Left hindlimb (tissue), 1 donor: ENCODE measurements at regions not wholly inside any gene's neighbourhood (a gene's known extent, or its start where the extent isn't known, plus 50 kb on each side); places are given as distances from the start of the nearest gene placed in this dataset.

ENCODE experiments used
- DNase-seq: peaks from one replicate; pipeline ENCODE4 v3.0.0-alpha.2; 2018

GRCh38 chr4:104795264-104795939 lies 300.7 kb upstream of the CXXC4 start:
- no peak for DNase-seq

GRCh38 chr4:104811727-104812126 lies 317.0 kb upstream of the CXXC4 start:
- no peak for DNase-seq

- DNase-seq = no peak
Measured at GRCh38 chr4:104815665-104816064, 321.0 kb upstream of the CXXC4 start.

GRCh38 chr4:104818579-104818978 lies 323.9 kb upstream of the CXXC4 start:
- DNase-seq = no peak

- DNase-seq = no peak
Measured at GRCh38 chr4:104826171-104826570, 320.5 kb upstream of the TET2 start.

- DNase-seq = no peak
Measured at GRCh38 chr4:104829761-104830160, 316.9 kb upstream of the TET2 start.

- no peak for DNase-seq
Measured at GRCh38 chr4:104848597-104849225, 298.0 kb upstream of the TET2 start.

- no peak for DNase-seq
Measured at GRCh38 chr4:104859601-104860237, 287.0 kb upstream of the TET2 start.

GRCh38 chr4:104860238-104861123 lies 286.2 kb upstream of the TET2 start:
- peak; percentile 29 for DNase-seq

GRCh38 chr4:104866809-104867208 lies 279.9 kb upstream of the TET2 start:
- DNase-seq = no peak

GRCh38 chr4:104868533-104868932 lies 278.1 kb upstream of the TET2 start:
- no peak for DNase-seq

GRCh38 chr4:104868958-104869357 lies 277.7 kb upstream of the TET2 start:
- DNase-seq = no peak

GRCh38 chr4:104869831-104870230 lies 276.8 kb upstream of the TET2 start:
- DNase-seq = no peak

GRCh38 chr4:104870495-104871233 lies 276.0 kb upstream of the TET2 start:
- no peak for DNase-seq

GRCh38 chr4:104878936-104879335 lies 267.7 kb upstream of the TET2 start:
- no peak for DNase-seq

GRCh38 chr4:104879367-104879766 lies 267.3 kb upstream of the TET2 start:
- DNase-seq = no peak

- no peak for DNase-seq
Measured at GRCh38 chr4:104879854-104880253, 266.8 kb upstream of the TET2 start.

GRCh38 chr4:104881136-104881886 lies 265.4 kb upstream of the TET2 start:
- DNase-seq = no peak

GRCh38 chr4:104890598-104891275 lies 255.9 kb upstream of the TET2 start:
- DNase-seq = no peak

GRCh38 chr4:104896660-104897645 lies 249.7 kb upstream of the TET2 start:
- no peak for DNase-seq
